Fibroblast of skin of back (primary cell): ENCODE measurements at regions not wholly inside any gene's neighbourhood (a gene's known extent, or its start where the extent isn't known, plus 50 kb on each side); places are given as distances from the start of the nearest gene placed in this dataset.

Experiments used
- DNase-seq: peaks from one replicate; pipeline ENCODE4 v3.0.0-alpha.2; 2013

DNA sequence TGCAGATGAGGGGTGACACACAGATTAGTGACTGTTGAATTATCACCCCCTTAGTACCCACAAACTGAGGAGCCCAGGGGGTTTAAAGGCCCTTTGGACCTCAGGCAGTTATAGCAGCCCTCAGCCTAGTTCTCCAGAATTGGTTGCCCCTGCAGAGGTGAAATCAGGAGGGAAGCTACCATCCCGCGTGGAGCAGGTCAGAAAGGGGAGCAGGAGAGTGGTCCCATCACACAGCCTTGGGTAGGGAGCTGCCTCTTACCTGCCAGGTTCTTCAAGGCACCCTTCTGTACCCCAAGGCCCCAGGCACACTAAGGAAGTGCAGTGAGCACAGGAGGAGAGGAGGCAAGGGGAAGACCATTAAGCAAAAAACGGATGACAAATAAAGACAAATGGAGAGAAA is 121.2 kb upstream of the TNR start:
- no peak for DNase-seq

DNA sequence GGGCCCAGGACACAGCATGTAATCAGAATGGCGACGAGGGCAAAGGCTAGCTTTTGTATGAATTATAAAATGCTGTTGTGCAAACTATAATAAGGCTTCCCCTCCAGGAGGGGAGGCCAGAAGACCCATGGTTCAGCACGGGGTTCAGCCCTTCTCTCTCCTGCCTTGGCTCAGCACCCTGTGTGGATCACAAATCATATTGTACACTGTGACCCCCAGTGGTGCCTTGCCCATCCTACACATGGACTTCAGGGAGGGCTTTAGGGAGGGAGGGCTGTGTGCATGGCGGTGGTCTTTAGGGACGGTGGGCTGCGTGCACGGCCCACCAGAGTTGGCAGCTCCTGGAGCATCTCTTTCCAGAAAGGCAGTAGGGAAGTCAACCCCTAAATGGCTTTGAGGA is 120.8 kb upstream of the TNR start:
- DNase-seq, result no peak

- no peak for DNase-seq
Measured at GRCh38 chr1:175863299-175864050, 120.1 kb upstream of the TNR start.

DNA sequence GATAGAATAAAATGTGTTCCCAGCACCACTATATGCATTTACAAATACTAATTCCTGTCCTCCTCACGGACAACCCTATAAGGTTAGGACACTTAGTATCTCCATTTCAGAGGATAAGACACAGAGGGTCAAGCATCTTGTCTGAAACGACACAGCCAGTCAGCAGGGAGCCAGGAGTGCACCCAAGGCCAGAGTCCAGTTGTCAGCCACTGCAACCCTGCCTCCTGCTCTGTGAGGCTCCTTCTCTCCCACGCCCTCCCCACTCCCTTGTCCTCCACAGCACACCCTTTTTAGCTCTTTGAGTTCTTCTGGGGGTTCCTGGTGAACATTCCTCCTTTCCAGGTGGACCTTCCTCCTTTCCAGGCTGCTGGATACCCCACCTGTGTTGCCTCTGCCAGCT is 119.0 kb upstream of the TNR start:
- DNase-seq, result no peak

GRCh38 chr1:175861626-175862367 is 118.4 kb upstream of the TNR start:
- no peak for DNase-seq

GRCh38 chr1:175857756-175858155 is 114.4 kb upstream of the TNR start:
- no peak for DNase-seq

GRCh38 chr1:175853681-175854080 is 110.3 kb upstream of the TNR start:
- DNase-seq, result no peak

DNA sequence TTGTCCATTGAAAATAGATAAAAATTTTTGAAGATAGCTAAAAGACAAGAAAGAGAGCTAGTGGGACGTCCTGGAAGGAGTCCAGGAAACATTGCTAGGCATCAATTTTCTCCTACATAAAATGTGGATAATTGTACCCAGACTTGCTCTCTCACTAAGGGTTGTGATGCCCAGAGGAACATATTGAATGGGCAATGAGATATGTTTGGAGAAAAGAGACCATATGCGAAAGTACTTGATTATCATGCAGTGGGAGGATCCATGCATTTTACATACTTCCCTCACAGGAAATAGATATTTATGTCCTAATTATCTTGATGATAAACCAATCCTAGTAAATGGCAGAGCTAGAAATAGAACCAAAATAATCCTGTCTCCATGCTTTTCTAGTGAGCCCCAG is 108.4 kb upstream of the TNR start:
- DNase-seq, result no peak

- DNase-seq, result no peak
Measured at GRCh38 chr1:175848329-175848728, 104.9 kb upstream of the TNR start.

- DNase-seq, result no peak
Measured at GRCh38 chr1:175845985-175846384, 102.6 kb upstream of the TNR start.

DNA sequence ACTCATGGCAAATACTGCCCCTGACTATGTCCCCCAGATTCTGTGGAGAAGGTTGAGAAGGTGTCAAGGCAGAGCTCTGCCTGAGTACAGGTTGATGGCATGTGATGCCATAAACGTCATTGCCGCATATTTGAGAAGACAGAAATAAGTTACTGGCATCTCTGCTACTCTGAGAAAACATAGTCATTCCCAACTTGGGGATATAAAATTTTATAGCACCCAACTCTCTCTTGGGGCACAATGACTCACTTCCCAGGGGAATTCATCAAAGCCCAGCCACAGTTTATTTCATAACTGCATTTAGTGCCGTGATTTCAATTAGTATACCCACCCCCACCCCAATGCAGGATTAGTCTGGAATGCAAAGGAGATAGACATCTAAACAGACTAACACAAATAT is 101.9 kb upstream of the TNR start:
- no peak for DNase-seq

- no peak for DNase-seq
Measured at GRCh38 chr1:175844877-175845276, 101.5 kb upstream of the TNR start.

DNA sequence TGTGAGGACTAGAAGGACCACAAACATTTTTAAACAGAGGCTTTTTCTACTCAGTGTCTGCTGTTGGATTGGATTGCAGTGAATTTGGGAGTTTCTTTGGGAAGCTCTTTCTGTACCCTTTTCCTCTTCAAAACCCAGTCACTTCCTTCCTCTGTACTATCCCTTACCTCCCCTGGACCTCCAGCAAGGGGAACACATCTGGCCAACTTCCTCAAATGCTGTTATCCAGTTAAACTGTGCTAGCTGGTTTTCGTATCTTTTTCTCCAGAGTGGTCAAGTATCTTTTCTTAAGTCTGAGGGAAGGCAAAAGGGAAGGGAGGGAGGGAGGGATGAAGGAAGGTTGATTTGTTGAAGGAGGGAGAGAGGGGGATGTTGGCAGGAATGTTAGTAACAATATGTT is 99.2 kb upstream of the TNR start:
- no peak for DNase-seq

DNA sequence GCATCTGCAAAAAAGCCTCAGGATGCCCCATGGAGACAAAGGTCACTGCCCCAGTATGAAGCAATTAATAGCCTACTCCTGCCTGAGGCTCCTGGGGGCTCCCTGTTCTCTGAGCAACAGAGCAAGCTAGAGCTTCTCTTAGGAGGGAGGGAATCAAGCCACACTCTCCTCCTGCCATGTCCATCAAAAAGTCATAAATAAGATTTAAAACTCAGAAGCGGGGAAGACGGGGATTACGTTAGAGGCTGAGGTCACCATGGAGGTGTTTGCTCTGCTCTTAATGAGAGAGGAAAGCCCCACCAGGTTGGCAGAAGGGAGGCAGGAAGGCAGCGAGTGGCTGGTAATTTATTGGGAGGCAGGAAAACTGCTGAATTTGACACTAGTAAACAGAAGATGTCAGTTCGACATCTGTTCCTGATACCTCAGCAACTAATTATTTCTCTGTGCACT is 98.4 kb upstream of the TNR start:
- DNase-seq, result no peak

- no peak for DNase-seq
Measured at GRCh38 chr1:175840787-175841186, 97.4 kb upstream of the TNR start.

DNA sequence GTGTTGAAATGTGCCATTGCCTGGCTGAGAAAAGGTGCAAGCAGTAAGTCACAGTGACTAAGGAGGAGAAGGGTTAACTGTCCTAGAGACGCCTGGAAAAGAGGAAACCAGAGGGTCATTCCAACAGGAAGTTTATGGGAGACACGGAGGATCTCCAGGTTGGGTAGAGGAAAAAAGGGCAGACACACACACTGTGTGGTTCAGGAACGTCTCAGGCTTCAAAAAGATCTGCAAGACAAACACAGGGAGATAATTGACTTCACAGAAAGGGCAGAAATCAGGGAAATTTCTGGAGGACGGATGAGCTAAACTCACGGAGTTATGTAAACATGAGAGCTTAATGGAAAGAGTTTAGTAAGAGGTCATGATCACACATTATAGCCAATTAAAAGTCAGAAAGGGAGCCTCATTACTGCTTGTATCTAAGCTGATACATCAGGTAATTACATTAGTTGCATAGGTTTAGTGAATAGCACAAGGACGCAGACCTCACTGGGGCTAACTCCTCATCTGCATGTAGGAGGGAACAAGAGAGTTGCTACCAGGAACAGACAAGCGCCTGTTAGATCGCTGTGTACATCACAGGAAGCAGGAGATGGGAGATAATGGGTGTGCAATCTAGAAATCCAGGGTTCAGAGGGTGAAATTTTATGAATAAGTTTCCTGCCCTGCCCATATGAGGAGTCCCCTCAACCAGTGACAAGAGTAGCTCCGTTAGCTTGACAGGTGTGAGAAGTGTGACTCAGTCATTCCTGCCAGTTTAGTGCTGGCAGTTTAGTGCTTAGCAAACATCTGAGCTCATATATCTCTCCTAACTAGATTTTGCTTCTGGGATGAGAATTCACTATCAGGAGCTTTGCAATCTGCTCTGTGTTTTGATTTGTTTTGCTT is 96.6 kb upstream of the TNR start:
- no peak for DNase-seq

- no peak for DNase-seq
Measured at GRCh38 chr1:175834597-175834996, 91.2 kb upstream of the TNR start.

DNA sequence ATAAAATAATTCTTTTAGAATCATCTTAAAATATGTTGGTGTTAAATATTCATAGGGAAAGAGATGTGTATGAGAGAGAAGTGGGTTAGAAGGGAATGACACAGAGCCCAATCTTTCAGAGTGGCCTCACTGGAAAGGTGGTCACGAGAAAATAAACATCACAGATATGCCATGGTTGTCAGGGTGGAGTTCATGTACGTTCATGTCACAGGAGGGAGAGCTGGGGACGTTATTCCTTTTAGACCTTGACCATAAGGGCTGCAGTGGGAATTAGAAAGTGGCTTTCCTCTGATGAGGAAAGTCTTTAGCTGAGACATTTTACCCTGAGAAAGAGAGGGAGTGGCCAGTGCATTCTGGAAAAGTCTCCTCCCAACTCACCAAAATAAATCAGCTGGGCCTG is 90.6 kb upstream of the TNR start:
- DNase-seq, result no peak

DNA sequence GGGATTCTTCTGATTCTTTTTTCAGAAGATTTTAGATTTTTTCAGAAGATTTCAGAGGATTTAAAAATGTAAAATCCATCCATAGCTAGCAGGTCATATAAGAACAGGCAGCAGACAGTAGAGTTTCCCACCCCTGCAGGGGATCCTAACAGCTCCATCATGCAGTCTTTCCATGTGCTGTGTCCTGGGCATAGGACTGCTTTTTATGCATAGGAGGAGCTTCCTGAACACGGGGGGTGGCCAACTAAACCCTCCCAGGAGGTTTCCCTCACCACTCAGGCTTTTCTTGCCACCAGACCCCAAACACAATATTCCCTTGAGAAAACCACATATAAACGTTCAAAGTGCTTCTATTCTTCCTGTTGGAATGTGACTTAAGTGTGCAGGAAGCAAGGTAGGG is 90.1 kb upstream of the TNR start:
- DNase-seq, result no peak

DNA sequence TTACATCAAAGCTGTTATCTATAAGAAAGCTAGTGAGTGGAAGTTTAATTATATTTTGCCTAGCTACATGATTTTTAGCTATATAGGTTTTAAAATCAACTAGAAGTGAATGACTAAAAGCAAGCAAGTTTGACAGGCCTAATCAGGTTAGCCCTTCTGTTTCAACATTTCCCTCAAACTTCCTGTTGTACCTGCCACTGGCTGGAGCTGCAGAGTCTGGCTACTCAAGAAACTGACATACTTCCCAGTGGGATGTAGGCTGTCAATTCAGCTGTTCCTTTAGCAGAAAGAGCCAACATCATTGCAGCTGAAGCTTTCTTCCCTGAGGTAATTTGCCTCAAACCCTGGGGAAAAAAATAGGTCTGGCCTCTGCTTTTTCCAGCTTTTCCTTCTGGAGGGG is 87.1 kb upstream of the TNR start:
- DNase-seq, result no peak

GRCh38 chr1:175829845-175830244 is 86.5 kb upstream of the TNR start:
- no peak for DNase-seq

DNA sequence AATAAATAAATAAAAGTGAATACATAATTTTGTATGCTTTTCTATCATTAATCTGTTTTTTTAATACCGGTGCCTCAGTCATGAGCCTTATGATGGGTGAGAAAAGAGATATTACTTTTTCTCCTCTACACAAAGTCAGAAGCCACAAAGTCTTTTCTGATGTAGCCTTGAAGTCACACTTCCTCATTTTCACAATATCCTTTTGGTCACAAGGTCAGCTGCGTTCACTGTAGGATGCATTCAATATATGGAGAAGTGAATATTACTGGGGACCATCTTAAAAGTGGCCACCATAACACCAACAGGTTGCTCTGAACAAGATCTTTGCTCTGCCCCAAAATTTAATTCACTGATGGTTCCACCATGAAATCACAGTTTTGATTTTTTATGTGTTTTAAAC is 83.3 kb upstream of the TNR start:
- DNase-seq, result no peak

GRCh38 chr1:175824079-175824478 is 80.7 kb upstream of the TNR start:
- DNase-seq, result no peak
